EH (cell line): ENCODE measurements at regions not wholly inside any gene's neighbourhood (a gene's known extent, or its start where the extent isn't known, plus 50 kb on each side); places are given as distances from the start of the nearest gene placed in this dataset.

Experiments used
- DNase-seq: peaks from one replicate; pipeline ENCODE4 v3.0.0-alpha.2; 2015; ENCODE audit warnings: low read depth

DNA sequence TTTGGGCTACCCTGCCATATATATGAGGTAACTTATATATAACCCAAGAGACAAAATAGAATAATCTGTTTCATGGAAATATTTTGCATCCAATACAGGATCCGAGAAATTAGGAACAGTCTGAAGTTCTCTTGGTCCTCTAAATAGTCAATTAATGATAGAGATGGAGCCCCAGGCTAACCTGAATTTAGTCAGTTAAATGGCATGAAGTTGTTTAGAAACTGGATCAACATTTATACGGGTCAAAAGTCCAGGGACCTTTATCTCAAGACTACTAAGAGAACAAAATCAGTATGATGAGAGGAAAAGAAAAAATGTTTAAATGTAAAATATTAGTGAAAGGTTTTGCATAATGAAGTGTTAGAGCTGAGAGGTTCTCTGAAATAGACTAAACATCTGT is 303.3 kb upstream of the ACTBL2 start:
- DNase-seq: no peak

DNA sequence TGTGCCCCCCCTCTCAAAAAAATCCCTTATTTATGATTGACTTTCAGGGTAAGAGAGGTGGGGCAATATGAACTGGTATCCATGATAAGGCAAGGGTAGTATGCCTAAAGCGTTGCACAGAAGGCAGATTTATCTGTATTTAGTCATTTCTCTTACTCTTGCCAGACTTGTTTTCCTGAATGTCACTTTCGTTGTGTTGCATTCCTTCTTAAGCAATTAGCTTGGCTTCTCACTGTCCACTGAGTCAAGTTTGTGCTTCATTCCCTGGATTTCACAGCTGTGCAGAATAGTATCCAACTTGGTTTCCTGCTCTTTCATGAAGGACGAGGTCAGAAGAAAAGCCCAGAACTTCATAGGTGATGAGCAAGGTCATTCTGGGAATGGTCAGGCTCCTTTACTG is 301.5 kb upstream of the ACTBL2 start:
- peak; percentile 39 for DNase-seq

- peak; percentile 31 for DNase-seq
Measured at GRCh38 chr5:57783693-57784092, 301.1 kb upstream of the ACTBL2 start.

- DNase-seq: no peak
Measured at GRCh38 chr5:57780961-57781325, 298.3 kb upstream of the ACTBL2 start.

DNA sequence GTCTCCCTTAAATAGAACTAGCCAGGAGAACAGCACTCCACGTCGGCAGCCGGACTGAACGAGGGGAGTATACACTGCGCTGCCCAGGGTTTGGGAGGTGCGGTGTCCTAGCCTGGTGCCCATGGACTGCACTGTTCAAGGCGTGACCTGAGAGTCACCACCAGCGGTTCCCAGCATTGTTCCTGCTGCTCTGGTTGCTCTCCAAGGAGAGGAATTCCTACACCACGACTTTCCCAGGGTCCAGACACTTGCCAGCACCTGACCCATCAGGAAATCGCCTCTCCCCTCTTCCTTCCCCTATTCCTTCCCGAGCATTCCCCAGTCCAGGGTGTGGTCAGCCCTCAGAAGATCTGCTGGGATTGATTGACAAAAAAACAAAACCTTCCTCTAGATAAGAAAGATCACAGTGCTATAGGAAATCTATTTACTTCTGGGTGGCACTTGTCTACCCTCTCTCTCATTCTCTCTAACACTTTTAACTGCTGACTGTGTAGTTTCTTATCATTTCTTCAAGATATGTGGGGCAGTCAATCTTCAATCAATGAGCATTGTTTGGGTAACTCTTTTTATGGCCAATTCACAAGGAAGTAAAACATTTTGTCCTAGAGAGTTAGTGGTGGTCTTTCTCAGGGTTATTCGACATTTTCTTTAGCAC is 297.8 kb upstream of the ACTBL2 start:
- DNase-seq: peak; percentile 48

DNA sequence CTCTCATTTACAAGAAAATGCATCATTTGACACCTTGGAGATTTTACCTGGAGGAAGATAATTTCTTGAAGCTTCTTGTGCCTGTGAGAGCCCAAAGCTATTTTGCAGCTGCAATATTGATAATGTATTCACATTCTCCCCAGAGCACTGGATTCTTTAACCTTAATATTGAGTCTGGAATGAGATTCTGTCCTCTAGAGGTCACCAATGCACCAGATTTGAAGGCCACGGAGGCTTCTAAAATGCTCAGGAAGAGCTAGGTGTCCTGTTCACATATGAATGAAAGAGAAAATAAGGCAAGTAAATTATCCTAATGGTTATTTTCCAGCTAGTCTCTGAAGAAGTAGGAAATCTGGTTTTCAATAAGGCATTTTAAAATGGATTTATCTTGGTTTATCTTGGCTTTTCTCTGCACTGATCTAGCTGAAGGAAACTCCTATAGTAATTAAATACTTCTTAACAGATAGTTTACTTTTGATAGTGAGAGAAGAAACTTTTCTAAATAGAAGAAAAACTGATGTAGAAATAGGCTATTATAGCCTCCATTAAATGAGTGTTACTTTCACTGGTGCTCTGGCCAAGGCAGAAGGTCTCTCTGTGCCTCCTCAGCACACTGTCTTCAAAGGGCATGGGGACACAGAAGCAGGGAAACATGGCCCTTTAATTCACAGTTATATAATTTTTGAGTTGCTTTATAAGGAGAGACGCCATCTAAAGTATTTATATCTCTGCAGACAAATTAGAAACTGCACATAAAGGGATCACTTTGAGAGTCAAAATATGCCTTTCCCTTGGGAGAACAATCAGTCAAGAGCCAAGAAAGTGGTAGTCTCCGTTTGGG is 297.0 kb upstream of the ACTBL2 start:
- peak; percentile 78 for DNase-seq

- peak; percentile 31 for DNase-seq
Measured at GRCh38 chr5:57778501-57779091, 296.0 kb upstream of the ACTBL2 start.

DNA sequence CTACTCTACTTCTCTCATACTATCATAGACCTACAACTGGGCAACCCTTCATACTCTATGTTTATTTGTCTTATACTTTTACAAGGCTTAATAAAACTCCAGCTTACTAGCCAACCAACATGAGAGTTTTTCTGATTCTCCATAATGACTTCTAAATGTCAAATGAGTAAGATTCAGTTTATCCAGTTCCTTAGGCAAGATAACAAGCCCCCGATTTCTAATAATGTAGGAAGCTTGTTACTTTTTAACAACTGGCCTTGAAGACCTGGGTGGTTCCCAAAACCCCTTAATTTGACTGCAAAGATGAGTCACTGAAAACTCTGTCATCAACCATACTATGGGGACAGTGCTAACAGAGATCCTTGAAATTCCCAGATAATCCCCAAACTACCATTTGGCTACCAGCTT is 294.6 kb upstream of the ACTBL2 start:
- DNase-seq: peak; percentile 62

DNA sequence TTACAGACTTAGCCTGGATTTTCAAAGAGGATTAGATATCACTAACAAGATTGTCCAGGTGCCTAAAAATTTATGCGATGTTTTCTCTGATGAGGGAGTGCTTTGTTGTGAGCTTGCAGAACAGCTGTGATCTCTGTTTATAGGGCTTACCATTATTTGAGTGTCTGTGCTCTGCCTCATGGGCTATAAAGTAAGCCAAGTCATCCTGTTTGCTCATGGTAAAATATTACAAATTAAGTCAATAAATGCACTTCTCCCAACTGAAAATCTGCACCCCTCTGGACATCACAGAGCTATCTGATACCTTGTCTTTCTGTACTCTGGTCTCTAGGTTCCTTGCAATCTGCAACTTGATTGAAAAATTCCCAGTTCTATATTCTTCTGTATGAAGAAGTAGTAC is 293.4 kb upstream of the ACTBL2 start:
- no peak for DNase-seq

DNA sequence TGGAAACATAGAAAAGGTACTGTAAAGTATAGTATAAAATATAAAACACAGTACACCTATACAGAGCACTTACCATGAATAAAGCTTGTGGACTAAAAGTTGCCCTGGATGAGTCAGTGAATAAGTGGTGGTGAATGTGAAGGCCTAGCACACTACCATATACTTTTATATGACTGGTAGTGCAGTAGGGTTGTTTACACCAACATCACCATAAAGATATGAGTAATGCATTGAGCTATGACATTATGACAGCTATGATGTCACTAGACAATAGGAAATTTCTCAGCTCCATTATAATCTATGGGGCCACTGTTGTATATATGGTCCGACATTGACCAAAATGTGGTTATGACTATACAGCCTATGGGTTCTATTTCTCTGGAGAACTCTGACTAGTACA is 291.8 kb upstream of the ACTBL2 start:
- DNase-seq: no peak

DNA sequence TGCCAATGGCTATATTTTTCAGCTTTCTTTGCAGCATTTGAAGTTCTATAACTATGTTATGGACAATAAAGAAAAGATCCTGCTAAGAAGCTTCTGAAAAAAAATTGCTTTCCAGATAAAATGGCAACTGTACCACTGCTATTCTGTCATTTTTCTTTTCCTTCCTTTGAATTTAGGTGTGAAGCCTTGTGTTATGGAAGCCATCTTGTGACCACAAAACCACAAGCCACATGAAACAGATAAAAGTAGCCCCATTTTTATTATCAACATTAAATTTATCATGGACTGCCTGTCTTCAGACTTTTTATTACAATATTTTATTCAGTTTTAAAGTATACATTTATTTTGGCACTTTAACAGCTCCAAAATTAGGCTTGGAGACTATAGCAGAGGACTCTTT is 289.9 kb upstream of the ACTBL2 start:
- no peak for DNase-seq

- DNase-seq: no peak
Measured at GRCh38 chr5:57770039-57770438, 287.4 kb upstream of the ACTBL2 start.

- DNase-seq: no peak
Measured at GRCh38 chr5:57768745-57769144, 286.1 kb upstream of the ACTBL2 start.

DNA sequence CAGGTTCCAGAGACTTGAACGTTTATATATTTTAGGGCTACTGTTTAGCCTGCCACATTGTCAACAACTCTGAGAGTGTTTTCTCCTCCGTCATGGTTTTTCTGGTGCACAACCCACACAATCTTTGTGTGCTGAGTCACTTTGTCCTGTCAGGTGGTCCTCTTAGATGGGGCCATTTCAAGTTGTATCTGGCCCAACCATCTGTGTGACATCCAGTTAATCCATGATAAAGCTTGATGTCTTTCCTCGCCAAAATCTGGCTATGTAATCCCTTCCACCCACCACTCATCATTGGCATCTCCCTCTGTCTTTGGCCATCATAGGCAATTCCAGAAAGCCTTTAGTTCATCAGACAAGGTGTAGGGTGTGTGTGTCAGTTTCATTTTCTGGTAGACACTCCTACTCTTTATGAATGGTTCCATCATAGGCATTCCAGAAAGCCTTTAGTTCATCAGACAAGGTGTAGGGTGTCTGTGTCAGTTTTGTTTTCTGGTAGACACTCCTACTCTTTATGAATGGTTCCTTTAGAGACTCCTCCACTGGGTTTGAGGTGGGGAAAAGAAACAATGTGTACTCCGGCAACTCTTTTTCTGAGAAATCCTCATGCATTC is 282.0 kb upstream of the ACTBL2 start:
- no peak for DNase-seq

DNA sequence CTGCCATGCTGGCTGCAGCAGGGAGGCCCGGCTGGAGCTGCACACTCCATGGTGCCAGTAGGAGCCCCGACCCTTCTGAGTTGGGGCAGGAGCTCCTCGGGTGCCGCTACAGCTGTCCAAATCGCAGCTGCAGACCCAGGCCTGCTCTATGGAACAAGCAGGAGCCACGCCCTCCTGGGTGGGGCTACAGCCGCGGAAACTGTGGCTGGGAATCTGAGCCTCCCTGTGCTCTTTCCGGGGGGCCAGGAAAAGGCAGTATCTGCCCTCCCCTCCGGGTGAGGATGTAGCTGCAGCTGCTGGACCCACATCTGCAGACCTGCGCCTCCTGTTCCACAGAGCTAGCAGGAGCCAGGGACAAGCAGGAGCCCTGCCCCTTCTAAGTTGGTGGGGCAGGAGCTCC is 278.9 kb upstream of the ACTBL2 start:
- DNase-seq: no peak

DNA sequence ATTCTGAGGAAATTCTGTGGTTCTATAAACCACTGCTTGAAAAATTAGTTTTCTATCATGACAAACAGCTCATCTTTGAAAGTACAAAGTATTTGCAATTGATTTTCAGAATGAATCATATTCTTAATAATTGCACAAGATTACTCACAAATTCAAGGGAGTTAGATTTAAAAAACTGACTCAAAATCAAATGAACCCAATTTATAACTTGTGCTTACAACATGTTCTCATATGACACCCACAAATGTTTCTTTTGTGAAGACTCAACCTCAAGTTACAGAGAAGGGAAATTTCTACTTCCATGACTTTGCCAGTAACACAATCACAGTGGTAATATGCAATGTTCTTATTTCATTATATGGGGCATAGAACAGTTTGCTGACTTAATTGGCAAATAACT is 272.0 kb upstream of the ACTBL2 start:
- no peak for DNase-seq

- peak; percentile 51 for DNase-seq
Measured at GRCh38 chr5:57753446-57753845, 270.8 kb upstream of the ACTBL2 start.

DNA sequence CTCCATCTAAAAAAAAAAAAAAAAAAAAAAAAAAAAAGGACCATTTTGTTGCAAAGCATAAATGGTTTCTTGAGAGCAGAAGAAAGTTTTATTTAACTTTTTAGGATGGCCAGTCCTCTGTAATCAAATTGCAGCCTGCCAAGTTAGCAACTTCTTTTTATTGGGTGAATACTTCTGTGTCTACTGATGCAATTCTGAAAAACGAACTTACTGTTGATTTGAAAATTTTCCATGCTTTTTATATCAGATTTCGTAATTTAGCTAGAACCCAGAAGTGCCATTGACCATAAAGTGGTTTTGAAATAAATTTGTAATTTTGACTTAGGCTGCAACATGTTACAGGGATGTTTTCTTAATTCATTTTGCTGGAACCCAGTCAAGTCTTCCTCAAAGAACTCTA is 269.1 kb upstream of the ACTBL2 start:
- peak; percentile 32 for DNase-seq

DNA sequence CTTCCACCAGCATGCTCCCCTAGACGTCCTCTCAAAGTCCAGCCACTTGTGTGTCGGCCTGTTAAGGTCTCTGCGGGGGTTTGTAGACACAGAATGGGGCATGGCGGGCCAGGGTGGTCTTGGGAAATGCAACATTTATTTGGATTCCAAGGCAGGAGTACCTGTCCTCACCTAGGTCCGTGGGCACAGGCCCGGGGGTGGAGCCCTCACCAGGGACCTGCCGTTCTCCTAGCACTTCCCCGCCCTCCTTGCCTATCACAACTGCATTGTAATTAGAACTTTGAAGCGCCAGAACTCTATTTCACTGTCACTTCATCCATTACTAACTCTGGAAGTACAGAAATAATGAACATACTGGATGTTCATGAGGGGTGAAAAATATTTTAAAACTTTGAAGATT is 268.3 kb upstream of the ACTBL2 start:
- DNase-seq: no peak

DNA sequence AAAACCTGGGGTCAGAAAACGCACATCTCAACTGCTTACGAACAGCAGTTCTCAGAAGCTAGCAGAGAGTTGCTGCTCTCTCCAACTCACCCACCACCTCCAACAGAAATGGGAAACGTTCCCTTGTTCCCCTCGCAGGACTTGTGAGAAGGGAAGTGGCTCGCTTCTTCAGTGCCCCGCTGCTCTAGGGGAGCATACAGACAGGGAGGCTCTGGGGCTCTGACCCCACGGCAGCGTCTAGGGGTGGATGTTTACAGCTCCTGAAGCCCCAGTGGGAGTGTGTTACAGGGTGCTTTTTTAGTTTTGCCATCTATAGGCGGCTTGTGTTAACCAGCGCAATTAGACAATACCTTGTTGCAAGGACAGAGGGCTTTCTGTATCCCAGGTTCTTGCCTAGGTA is 267.7 kb upstream of the ACTBL2 start:
- no peak for DNase-seq

GRCh38 chr5:57749396-57749795 is 266.8 kb upstream of the ACTBL2 start:
- peak; percentile 60 for DNase-seq

- peak; percentile 59 for DNase-seq
Measured at GRCh38 chr5:57745700-57746651, 263.4 kb upstream of the ACTBL2 start.
